ENCODE measurements at regions not wholly inside any gene's neighbourhood (a gene's known extent, or its start where the extent isn't known, plus 50 kb on each side); places are given as distances from the start of the nearest gene placed in this dataset.
A peak's percentile ranks its signal among the peaks of the same experiment; 100 is the strongest.

- no peak for DNase-seq
- Histone ChIP-seq H3K4me1 (no peaks in the 10 kb centered on the region), H3K36me3 (no peaks in the 10 kb centered on the region), H3K27me3 (peaks cover 11% of the 10 kb centered on the region; the same call in 1 of the 2 replicates), H3K4me3 (no peak overlapping the region), H3K27ac (no peak overlapping the region), H3K9me3 (replicated peaks) (no peaks in the 10 kb centered on the region)
Measured at GRCh38 chr19:28500296-28500695, 712.7 kb downstream of the UQCRFS1 start.

DNA sequence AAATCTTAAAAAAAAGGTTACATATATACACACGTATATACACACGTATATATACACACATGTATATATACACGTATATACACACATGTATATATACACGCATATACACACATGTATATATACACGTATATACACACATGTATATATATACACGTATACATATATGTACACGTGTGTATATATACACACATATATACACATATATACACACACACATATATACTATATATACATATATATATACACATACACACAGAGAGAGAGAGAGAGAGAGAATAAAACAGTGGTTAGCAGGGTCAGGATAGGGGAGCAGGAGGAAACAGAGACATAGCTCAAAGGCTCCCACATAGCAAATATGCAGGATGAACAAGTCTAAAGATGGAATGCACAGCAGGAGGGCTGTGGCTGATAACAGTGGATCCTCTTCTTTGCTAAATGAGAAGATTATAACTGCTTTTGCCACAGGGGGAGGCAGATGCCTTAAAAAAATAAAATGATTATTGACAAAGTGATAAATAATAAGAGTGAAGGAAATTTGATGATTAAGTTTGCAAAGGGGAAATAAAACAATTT, 714.5 kb downstream of the UQCRFS1 start:
- no peaks in the 10 kb centered on the region for H3K4me1 ChIP-seq
- H3K4me3 ChIP-seq, result no peak overlapping the region
- H3K9me3 ChIP-seq (replicated peaks), result no peaks in the 10 kb centered on the region
- H3K27ac ChIP-seq, result no peak overlapping the region
- peaks cover 9% of the 10 kb centered on the region; the same call in 1 of the 2 replicates for H3K27me3 ChIP-seq
- no peaks in the 10 kb centered on the region for H3K36me3 ChIP-seq
- DNase-seq, result no peak

DNA sequence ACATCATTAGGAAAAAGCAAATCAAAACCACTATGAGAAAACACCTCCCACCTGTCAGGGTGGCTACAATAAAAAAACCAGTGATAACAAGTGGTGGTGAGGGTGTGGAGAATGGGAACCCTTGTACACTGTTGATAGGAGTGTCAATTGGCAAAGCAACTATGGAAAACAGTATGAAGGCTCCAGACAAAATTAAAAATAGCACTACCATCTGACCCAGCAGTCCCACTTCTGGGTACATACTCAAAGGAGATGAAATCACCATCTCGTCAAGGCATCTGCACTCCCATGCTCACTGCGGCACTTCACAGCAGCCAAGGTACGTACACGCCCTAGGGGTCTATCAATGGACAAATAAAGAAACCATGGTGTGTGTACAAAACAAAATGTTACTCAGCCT, 715.1 kb downstream of the UQCRFS1 start:
- Histone ChIP-seq H3K4me1 (no peaks in the 10 kb centered on the region), H3K36me3 (no peaks in the 10 kb centered on the region), H3K27me3 (0 out of 2 replicates have a peak, but pooled peaks cover 3% of the 10 kb centered on the region)

GRCh38 chr19:28497137-28497536, 715.8 kb downstream of the UQCRFS1 start:
- Histone ChIP-seq H3K4me1 (no peaks in the 10 kb centered on the region), H3K36me3 (no peaks in the 10 kb centered on the region), H3K27ac (no peak overlapping the region), H3K4me3 (no peak overlapping the region), H3K27me3 (no peaks in the 10 kb centered on the region), H3K9me3 (replicated peaks) (no peaks in the 10 kb centered on the region)
- DNase-seq, result no peak

More for the DNA sequence above, 715.1 kb downstream of the UQCRFS1 start:
- no peak overlapping the region for H3K27ac ChIP-seq
- no peak for DNase-seq
- no peaks in the 10 kb centered on the region for H3K9me3 ChIP-seq (replicated peaks)
- H3K4me3 ChIP-seq, result no peak overlapping the region

DNA sequence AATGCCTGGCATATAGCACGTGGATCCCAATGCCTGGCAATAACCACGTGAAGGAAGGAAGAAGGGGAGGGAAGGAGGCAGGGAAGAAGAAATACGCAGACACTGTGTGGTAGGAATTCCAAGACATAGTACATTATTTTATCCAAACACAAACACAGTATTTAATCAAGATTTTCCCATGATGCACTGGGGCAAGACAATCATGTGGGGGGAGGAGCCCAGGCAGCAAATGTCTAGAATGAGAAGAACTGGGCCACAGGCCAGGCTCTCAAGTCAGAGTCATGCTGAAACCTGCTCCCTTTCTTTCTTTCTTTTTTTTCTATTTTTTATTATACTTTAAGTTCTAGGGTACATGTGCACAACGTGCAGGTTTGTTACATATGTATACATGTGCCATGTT, 717.9 kb downstream of the UQCRFS1 start:
- Histone ChIP-seq H3K27ac (no peak overlapping the region), H3K36me3 (no peaks in the 10 kb centered on the region), H3K27me3 (no peaks in the 10 kb centered on the region), H3K4me1 (no peaks in the 10 kb centered on the region), H3K9me3 (replicated peaks) (no peaks in the 10 kb centered on the region), H3K4me3 (no peak overlapping the region)
- DNase-seq, result no peak

GRCh38 chr19:28494461-28494860, 718.5 kb downstream of the UQCRFS1 start:
- Histone ChIP-seq H3K4me3 (no peak overlapping the region), H3K9me3 (replicated peaks) (no peaks in the 10 kb centered on the region), H3K4me1 (no peaks in the 10 kb centered on the region), H3K27ac (no peak overlapping the region), H3K27me3 (no peaks in the 10 kb centered on the region), H3K36me3 (no peaks in the 10 kb centered on the region)
- DNase-seq, result no peak

- H3K36me3 ChIP-seq, result no peaks in the 10 kb centered on the region
- no peak overlapping the region for H3K4me3 ChIP-seq
- H3K4me1 ChIP-seq, result no peaks in the 10 kb centered on the region
- no peak overlapping the region for H3K27ac ChIP-seq
- no peaks in the 10 kb centered on the region for H3K27me3 ChIP-seq
- H3K9me3 ChIP-seq (replicated peaks), result no peaks in the 10 kb centered on the region
- no peak for DNase-seq
Measured at GRCh38 chr19:28493884-28494283, 719.1 kb downstream of the UQCRFS1 start.

DNA sequence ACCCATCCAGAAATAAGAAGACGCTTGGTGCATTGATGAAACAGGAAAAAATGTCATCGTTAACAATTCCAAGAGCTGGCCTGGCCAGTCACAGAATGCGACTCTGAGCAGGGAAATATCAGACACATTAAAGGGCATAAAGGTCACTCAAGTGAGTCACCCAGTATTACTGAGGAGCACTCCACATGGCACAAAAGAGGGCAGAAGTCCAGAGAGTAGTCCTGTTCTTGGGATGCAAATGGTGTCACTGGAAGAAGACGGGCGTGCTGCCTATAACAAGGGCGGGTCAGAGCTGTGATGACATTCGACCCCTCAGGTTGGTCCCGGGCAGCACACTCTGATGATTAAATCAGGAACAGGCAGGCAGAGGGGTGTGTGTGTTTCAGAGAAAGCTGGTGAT, 720.3 kb downstream of the UQCRFS1 start:
- Histone ChIP-seq H3K27ac (no peak overlapping the region), H3K4me3 (no peak overlapping the region), H3K36me3 (no peaks in the 10 kb centered on the region), H3K9me3 (replicated peaks) (no peaks in the 10 kb centered on the region), H3K27me3 (no peaks in the 10 kb centered on the region; the same call in 1 of the 2 replicates), H3K4me1 (no peaks in the 10 kb centered on the region)
- no peak for DNase-seq

DNA sequence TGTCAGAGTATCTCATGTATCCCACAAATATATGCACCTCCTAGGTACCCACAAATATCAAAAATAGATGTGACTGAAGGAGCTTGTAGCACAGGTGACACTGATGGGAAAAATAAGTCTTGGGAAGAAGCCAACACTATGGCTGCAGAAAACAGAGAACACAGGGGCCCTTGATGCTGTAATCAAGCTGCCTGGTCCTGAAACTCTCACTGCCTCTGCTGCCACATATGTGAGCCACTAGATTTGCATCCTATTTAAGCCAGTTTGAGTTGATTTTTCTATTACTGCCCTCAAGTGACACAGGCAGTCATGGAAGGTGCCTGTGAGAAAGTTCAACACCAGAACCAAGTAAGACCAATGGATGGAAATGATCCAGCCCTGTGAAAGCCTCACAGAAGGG, 720.8 kb downstream of the UQCRFS1 start:
- no peaks in the 10 kb centered on the region for H3K36me3 ChIP-seq
- H3K4me1 ChIP-seq, result no peaks in the 10 kb centered on the region
- no peak overlapping the region for H3K27ac ChIP-seq
- H3K27me3 ChIP-seq, result no peaks in the 10 kb centered on the region; the same call in 1 of the 2 replicates
- no peak for DNase-seq
- no peak overlapping the region for H3K4me3 ChIP-seq
- H3K9me3 ChIP-seq (replicated peaks), result no peaks in the 10 kb centered on the region

DNA sequence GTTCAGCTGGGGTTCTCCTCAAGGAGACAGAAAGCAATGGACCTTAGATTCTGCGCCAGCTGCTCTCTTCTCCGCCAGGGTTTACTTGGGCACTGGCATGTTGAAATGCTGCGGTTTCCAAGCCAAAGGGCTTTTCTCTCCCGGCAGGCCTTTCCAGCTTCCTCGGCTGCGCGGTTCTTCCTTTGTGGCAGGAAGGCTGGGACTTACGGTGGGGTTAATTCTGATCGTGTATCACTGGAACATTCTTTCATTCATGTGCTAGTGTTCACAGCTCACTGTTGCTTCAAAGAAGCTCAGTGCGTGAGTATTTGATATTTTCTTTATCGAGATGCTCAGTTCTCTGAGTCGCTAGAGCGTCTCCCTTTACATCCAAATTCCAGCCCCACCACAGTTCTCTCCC, 723.2 kb downstream of the UQCRFS1 start:
- no peak for DNase-seq
- no peaks in the 10 kb centered on the region; the same call in 1 of the 2 replicates for H3K27me3 ChIP-seq
- H3K4me1 ChIP-seq, result no peaks in the 10 kb centered on the region
- no peaks in the 10 kb centered on the region for H3K9me3 ChIP-seq (replicated peaks)
- H3K27ac ChIP-seq, result no peak overlapping the region
- no peaks in the 10 kb centered on the region for H3K36me3 ChIP-seq
- no peak overlapping the region for H3K4me3 ChIP-seq

DNA sequence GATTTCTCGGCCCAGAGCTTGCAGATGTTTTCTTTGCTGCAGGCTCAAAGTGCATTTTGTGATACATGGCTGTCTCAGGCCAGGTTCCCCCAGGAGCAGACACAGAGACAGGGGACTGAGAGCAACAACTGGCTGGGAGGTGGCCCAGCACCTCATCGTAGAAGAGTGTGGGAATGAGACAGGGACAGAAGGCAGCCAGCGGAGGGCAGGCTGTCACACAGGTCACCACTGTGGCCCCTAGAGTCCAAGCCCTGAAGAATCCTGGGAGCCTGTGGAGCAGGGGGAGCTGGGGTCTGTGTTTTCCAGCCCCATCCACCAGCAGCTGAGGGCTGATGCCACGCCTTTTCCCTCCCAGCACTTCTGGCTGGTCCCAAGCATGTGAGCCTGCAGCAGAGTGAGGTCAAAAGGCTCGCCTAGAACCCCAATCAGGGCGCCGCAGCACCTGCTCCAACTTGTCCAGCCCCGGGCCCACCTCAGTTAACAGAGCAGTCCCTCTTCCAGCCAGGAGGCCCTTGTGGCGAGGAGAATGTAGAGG, 723.8 kb downstream of the UQCRFS1 start:
- no peaks in the 10 kb centered on the region for H3K4me1 ChIP-seq
- H3K4me3 ChIP-seq, result no peak overlapping the region
- no peak overlapping the region for H3K27ac ChIP-seq
- no peak for DNase-seq
- no peaks in the 10 kb centered on the region for H3K36me3 ChIP-seq
- H3K27me3 ChIP-seq, result peaks cover 3% of the 10 kb centered on the region; the same call in 1 of the 2 replicates
- no peaks in the 10 kb centered on the region for H3K9me3 ChIP-seq (replicated peaks)

DNA sequence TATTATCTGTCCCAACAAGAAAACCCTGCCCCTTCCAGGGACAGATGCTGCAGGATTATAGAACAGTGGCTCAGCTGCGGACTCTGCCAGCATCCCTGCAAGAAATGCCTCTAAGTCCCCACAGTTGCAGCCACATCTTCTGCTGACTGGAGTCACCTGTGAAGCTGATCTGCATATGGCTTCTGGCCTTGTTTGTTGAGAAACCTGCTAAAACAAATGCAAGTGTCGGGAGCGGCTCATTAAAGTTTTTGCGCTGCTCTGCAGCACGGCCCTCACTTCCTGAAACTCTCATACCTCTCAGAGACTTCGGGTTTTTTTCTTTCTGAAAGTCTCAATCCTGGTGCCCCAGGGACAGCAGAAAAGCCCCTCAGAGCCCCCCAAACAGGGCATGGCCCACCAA, 725.0 kb downstream of the UQCRFS1 start:
- H3K36me3 ChIP-seq, result no peaks in the 10 kb centered on the region
- no peak for DNase-seq
- H3K27me3 ChIP-seq, result peaks cover 3% of the 10 kb centered on the region; the same call in 1 of the 2 replicates

DNA sequence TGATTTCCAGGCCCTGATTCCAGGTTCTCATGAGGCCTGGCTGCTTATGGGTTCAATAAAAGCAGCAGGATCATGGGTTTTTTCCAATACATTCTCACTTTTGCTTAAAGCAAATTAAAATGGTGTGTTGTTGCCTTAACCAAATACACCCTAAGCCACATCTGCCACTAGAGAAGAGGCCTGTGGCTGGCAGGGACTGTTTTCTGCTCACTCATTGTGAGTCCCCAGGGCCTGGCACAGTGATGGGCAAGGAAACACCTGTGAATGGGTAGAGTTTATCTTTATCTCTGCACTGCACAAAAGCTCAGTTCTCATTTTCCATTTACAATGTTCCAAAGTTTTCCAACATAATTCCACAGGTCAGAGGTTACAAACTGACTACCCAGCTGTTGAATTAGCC, 726.0 kb downstream of the UQCRFS1 start:
- no peaks in the 10 kb centered on the region for H3K4me1 ChIP-seq
- no peaks in the 10 kb centered on the region for H3K9me3 ChIP-seq (replicated peaks)
- no peak overlapping the region for H3K27ac ChIP-seq
- no peak for DNase-seq
- H3K36me3 ChIP-seq, result no peaks in the 10 kb centered on the region
- H3K4me3 ChIP-seq, result no peak overlapping the region
- H3K27me3 ChIP-seq, result peaks cover 3% of the 10 kb centered on the region; the same call in 1 of the 2 replicates

More for the DNA sequence above, 725.0 kb downstream of the UQCRFS1 start:
- Histone ChIP-seq H3K4me1 (no peaks in the 10 kb centered on the region), H3K4me3 (no peak overlapping the region), H3K27ac (no peak overlapping the region), H3K9me3 (replicated peaks) (no peaks in the 10 kb centered on the region)

DNA sequence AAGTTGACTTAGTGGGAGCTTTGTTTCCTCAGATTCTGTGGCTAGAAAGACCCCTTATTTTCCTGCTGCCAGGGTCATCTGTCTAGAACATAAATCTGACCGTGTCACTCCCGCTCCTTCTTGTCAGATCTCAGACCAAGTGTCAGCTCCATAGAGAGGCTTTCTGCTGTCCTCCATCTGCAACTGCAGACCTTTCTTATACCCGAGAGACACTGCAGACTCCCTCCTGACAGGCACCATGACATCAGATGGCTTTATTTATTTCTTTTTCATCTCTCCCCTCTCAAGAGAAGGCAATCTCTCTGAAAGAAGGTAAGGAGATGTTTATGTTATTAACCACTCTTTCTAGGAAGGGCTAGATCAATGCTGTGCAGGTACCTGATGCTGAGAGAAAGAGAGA, 726.5 kb downstream of the UQCRFS1 start:
- no peak for DNase-seq
- no peaks in the 10 kb centered on the region for H3K4me1 ChIP-seq
- no peak overlapping the region for H3K27ac ChIP-seq
- no peaks in the 10 kb centered on the region for H3K36me3 ChIP-seq
- H3K27me3 ChIP-seq, result peaks cover 3% of the 10 kb centered on the region; the same call in 1 of the 2 replicates
- no peak overlapping the region for H3K4me3 ChIP-seq
- H3K9me3 ChIP-seq (replicated peaks), result no peaks in the 10 kb centered on the region

DNA sequence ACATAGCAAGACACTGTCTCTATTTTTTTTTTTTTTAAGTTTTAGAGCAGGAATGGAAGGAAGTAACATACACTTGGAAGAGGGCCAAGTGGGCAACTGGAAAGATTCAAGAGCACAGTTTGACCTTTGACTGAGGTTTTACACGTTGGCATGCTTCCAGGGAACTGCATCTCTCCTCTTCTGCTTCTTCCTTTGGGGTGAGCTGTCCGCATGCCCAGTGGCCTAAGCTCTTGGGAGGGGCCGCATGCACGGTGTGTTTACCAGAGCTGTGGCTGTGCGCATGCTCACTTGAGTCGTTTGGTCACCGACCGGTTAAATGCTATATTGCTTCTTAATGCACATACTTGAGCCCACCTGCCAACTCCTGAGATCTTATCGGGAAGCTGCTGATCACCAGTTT, 727.7 kb downstream of the UQCRFS1 start:
- Histone ChIP-seq H3K27me3 (peaks cover 3% of the 10 kb centered on the region; the same call in 1 of the 2 replicates), H3K4me1 (no peaks in the 10 kb centered on the region), H3K9me3 (replicated peaks) (no peaks in the 10 kb centered on the region), H3K27ac (no peak overlapping the region), H3K4me3 (no peak overlapping the region), H3K36me3 (no peaks in the 10 kb centered on the region)
- DNase-seq, result peak in 1 of 2 experiments; percentile 26

DNA sequence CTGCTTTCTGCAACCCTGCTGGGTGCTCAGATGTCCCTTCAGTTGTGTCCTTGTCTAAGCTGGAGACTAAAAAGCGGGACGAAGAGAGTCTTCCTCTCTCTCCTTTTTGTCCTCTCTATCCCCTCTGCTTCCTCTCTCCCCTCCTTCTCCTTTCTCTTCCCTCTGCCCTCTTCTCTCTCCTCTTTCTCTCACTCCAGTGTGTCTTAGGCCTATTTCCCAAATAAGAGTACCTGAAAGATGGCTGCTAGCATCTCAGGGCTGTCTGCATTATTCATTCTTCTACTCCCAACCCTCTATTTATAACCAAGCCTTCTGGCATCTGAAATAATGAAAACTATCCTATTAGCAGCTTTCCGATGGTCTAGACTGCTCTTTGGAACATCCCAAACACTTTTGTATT, 729.8 kb downstream of the UQCRFS1 start:
- DNase-seq, result no peak
- no peaks in the 10 kb centered on the region for H3K9me3 ChIP-seq (replicated peaks)
- H3K4me3 ChIP-seq, result no peak overlapping the region
- 0 out of 2 replicates have a peak, but pooled peaks cover 3% of the 10 kb centered on the region for H3K27me3 ChIP-seq
- H3K27ac ChIP-seq, result no peak overlapping the region
- no peaks in the 10 kb centered on the region for H3K4me1 ChIP-seq
- H3K36me3 ChIP-seq, result no peaks in the 10 kb centered on the region
